Tibial nerve (tissue), 4 donors: ENCODE measurements at regions not wholly inside any gene's neighbourhood (a gene's known extent, or its start where the extent isn't known, plus 50 kb on each side); places are given as distances from the start of the nearest gene placed in this dataset.

Experiments
- DNase-seq, 2 donors: peaks; one replicate each; pipeline ENCODE4 v3.0.0-alpha.2; 2019; ENCODE audit warnings: low spot score in 2 of 2
- H3K27ac ChIP-seq, 4 donors: fragments of 200-600 bp; sonication (generic) in 3 of 4; one replicate each; pipeline ENCODE4 v1.5.1; 2017 to 2019; ENCODE audit warnings: mild to moderate bottlenecking in 1 of 4
- H3K27me3 ChIP-seq, 2 donors: fragments of 200-600 bp; sonication (generic) in 1 of 2; one replicate each; pipeline versions ENCODE4 v1.5.1 to v1.6.0; 2017 to 2019
- H3K36me3 ChIP-seq, 3 donors: fragments of 200-600 bp; sonication (generic); one replicate each; pipeline ENCODE4 v1.5.1; 2018 to 2019
- H3K4me1 ChIP-seq, 4 donors: fragments of 200-600 bp; sonication (generic) in 3 of 4; one replicate each; pipeline ENCODE4 v1.5.1; 2017 to 2019
- H3K4me3 ChIP-seq, 4 donors: fragments of 200-600 bp; sonication (generic) in 3 of 4; one replicate each; pipeline ENCODE4 v1.5.1; 2017 to 2019; ENCODE audit warnings: mild to moderate bottlenecking in 1 of 4, moderate library complexity in 1 of 4
- H3K9me3 ChIP-seq, 4 donors: fragments of 200-600 bp; sonication (generic) in 3 of 4; one replicate each; pipeline ENCODE4 v1.5.1; 2017 to 2019
- EP300 ChIP-seq, 2 donors: sonication (generic); formaldehyde crosslinking; IDR thresholded peaks; one replicate each; pipeline ENCODE4 v1.6.1; 2017; ENCODE audit warnings: antibody characterized with exemption in 2 of 2, mild to moderate bottlenecking in 1 of 2
- POLR2A ChIP-seq, 2 donors: fragments of 450-650 bp; IDR thresholded peaks; one replicate each; pipeline ENCODE4 v1.6.1; 2017; ENCODE audit warnings: antibody characterized with exemption in 2 of 2, mild to moderate bottlenecking in 2 of 2, moderate library complexity in 2 of 2
- WGBS, 2 donors: methylation state at CpG; one replicate each; pipeline ENCODE4 v1.1.5; 2018; 5-methylcytosine and 5-hydroxymethylcytosine counted together
- TF ChIP-seq, protein P1 (sequence below), 5 experiments: fragments of 200-600 bp in 3 of 5; fragments of 450-650 bp in 2 of 5; sonication (generic) in 3 of 5; IDR thresholded peaks; one replicate each; pipeline ENCODE4 v1.5.1; 2016 to 2019; ENCODE audit warnings: antibody characterized with exemption in 5 of 5, mild to moderate bottlenecking in 3 of 5, moderate library complexity in 2 of 5

DNA sequence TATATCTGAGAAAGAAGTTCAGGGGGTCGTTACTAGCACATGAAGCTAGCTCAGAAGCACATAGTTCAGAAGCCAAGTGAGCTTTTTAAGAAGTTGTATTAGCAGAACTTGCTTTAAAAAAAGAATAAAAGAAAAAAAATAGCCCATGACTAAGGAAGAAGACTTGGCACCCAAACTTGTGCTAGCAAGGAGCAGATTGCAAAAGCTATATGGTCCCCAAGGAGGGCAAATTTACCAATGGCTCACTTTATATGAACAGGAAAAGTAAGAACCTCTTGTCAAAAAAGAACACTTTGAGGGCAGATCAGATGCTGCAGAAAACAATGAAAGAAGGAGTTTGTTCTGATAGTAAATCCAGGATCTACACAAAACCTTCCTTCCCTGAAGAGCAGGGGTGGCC is 486.5 kb upstream of the ACVR2A start:
- no peaks in the 10 kb centered on the region for H3K9me3 ChIP-seq
- TF ChIP-seq, protein P1, sequence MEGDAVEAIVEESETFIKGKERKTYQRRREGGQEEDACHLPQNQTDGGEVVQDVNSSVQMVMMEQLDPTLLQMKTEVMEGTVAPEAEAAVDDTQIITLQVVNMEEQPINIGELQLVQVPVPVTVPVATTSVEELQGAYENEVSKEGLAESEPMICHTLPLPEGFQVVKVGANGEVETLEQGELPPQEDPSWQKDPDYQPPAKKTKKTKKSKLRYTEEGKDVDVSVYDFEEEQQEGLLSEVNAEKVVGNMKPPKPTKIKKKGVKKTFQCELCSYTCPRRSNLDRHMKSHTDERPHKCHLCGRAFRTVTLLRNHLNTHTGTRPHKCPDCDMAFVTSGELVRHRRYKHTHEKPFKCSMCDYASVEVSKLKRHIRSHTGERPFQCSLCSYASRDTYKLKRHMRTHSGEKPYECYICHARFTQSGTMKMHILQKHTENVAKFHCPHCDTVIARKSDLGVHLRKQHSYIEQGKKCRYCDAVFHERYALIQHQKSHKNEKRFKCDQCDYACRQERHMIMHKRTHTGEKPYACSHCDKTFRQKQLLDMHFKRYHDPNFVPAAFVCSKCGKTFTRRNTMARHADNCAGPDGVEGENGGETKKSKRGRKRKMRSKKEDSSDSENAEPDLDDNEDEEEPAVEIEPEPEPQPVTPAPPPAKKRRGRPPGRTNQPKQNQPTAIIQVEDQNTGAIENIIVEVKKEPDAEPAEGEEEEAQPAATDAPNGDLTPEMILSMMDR (IDR thresholded peaks at IDR 0.05): no peak
- TF ChIP-seq POLR2A (IDR thresholded peaks at IDR 0.05) (no peak), EP300 (IDR thresholded peaks at IDR 0.05) (peak in 1 of 2 donors; percentile 14)
- no peaks in the 10 kb centered on the region for H3K27me3 ChIP-seq
- no peaks in the 10 kb centered on the region for H3K36me3 ChIP-seq
- H3K4me3 ChIP-seq: no peak overlapping the region
- no peak overlapping the region for H3K27ac ChIP-seq
- peak in 1 of 2 donors; percentile 16 for DNase-seq
- no peaks in the 10 kb centered on the region for H3K4me1 ChIP-seq
- WGBS, 2 donors: 68 to 69% methylated on average over 1 of the region's 1 CpG

GRCh38 chr2:147356157-147356556 is 488.7 kb upstream of the ACVR2A start:
- Histone ChIP-seq H3K4me3 (no peak overlapping the region), H3K27me3 (no peaks in the 10 kb centered on the region), H3K9me3 (no peaks in the 10 kb centered on the region), H3K27ac (no peak overlapping the region), H3K36me3 (no peaks in the 10 kb centered on the region), H3K4me1 (no peaks in the 10 kb centered on the region)
- no peak for DNase-seq
- 70 to 75% methylated on average over 4 of the region's 4 CpGs for WGBS, 2 donors
- no peak for TF ChIP-seq POLR2A (IDR thresholded peaks at IDR 0.05)
- TF ChIP-seq, protein P1 (IDR thresholded peaks at IDR 0.05): no peak
- TF ChIP-seq EP300 (IDR thresholded peaks at IDR 0.05): no peak

- H3K4me3 ChIP-seq: no peak overlapping the region
- H3K4me1 ChIP-seq: no peaks in the 10 kb centered on the region
- no peaks in the 10 kb centered on the region for H3K36me3 ChIP-seq
- TF ChIP-seq, protein P1 (IDR thresholded peaks at IDR 0.05): no peak
- TF ChIP-seq POLR2A (IDR thresholded peaks at IDR 0.05) (no peak), EP300 (IDR thresholded peaks at IDR 0.05) (no peak)
- no peak overlapping the region for H3K27ac ChIP-seq
- no peaks in the 10 kb centered on the region for H3K9me3 ChIP-seq
- 89 to 92% methylated on average over 4 of the region's 4 CpGs for WGBS, 2 donors
- no peak for DNase-seq
- no peaks in the 10 kb centered on the region for H3K27me3 ChIP-seq
Measured at GRCh38 chr2:147355706-147356105, 489.1 kb upstream of the ACVR2A start.

DNA sequence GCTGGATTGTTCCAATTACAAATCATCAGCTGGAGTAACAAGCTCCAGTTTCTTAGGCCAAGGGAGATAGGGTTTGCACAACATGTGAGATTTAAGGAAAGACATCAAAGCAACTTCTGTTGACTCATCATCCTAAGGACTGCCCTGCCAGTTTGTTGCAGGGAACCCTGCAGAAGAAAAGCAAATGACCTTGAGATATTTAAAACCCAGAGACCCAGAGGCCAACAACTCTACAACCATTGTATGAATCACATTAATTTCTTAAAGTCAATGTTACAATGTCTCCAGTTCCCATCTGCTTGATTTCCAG is 491.8 kb upstream of the ACVR2A start:
- Histone ChIP-seq H3K36me3 (no peaks in the 10 kb centered on the region), H3K9me3 (no peaks in the 10 kb centered on the region), H3K27ac (no peak overlapping the region), H3K27me3 (no peaks in the 10 kb centered on the region), H3K4me1 (no peaks in the 10 kb centered on the region), H3K4me3 (no peak overlapping the region)
- TF ChIP-seq POLR2A (IDR thresholded peaks at IDR 0.05) (no peak), EP300 (IDR thresholded peaks at IDR 0.05) (no peak)
- TF ChIP-seq, protein P1 (IDR thresholded peaks at IDR 0.05): no peak
- DNase-seq: no peak

GRCh38 chr2:147352264-147353071 is 492.4 kb upstream of the ACVR2A start:
- Histone ChIP-seq H3K4me1 (no peaks in the 10 kb centered on the region), H3K36me3 (no peaks in the 10 kb centered on the region), H3K4me3 (no peak overlapping the region), H3K27ac (no peak overlapping the region), H3K9me3 (no peaks in the 10 kb centered on the region), H3K27me3 (no peaks in the 10 kb centered on the region)
- 66 to 70% methylated on average over 8 of the region's 8 CpGs for WGBS, 2 donors
- no peak for DNase-seq
- TF ChIP-seq, protein P1 (IDR thresholded peaks at IDR 0.05): no peak
- TF ChIP-seq POLR2A (IDR thresholded peaks at IDR 0.05): no peak
- no peak for TF ChIP-seq EP300 (IDR thresholded peaks at IDR 0.05)
